NCI-H2107 treated with DMSO at 0.1 percent for 48 hours (cell line): ENCODE measurements at regions not wholly inside any gene's neighbourhood (a gene's known extent, or its start where the extent isn't known, plus 50 kb on each side); places are given as distances from the start of the nearest gene placed in this dataset.
"Not testable (repeated sequence)": the region's sequence is repeated elsewhere in the genome, so short reads cannot be mapped to it uniquely, and the experiment has no call there.

Experiments
- DNase-seq: peaks from one replicate; lab custom pipeline; 2025; ENCODE audit not compliant: unreplicated experiment; lab: John Stamatoyannopoulos, UW

- not testable (repeated sequence) for DNase-seq
These were observed 665.0 kb upstream of the KCNMB2 start for GRCh38 chr3:177871267-177871666.

- no peak for DNase-seq
These were observed 658.0 kb upstream of the KCNMB2 start for GRCh38 chr3:177878192-177878591.

GRCh38 chr3:177878957-177879356, 657.3 kb upstream of the KCNMB2 start:
- DNase-seq: no peak

- no peak for DNase-seq
These were observed 654.9 kb upstream of the KCNMB2 start for GRCh38 chr3:177881351-177881750.

GRCh38 chr3:177882124-177882648, 654.0 kb upstream of the KCNMB2 start:
- DNase-seq: no peak

GRCh38 chr3:177883091-177883490, 653.1 kb upstream of the KCNMB2 start:
- DNase-seq: no peak

GRCh38 chr3:177883957-177884356, 652.3 kb upstream of the KCNMB2 start:
- DNase-seq: no peak

- no peak for DNase-seq
These were observed 651.2 kb upstream of the KCNMB2 start for GRCh38 chr3:177885063-177885462.

GRCh38 chr3:177886501-177886900, 649.7 kb upstream of the KCNMB2 start:
- no peak for DNase-seq

GRCh38 chr3:177887475-177887874, 648.8 kb upstream of the KCNMB2 start:
- DNase-seq: no peak

GRCh38 chr3:177889161-177889560, 647.1 kb upstream of the KCNMB2 start:
- DNase-seq: no peak

- DNase-seq: no peak
These were observed 646.4 kb upstream of the KCNMB2 start for GRCh38 chr3:177889652-177890358.

- DNase-seq: no peak
These were observed 645.9 kb upstream of the KCNMB2 start for GRCh38 chr3:177890359-177890683.

- DNase-seq: not testable (repeated sequence)
These were observed 644.7 kb upstream of the KCNMB2 start for GRCh38 chr3:177891569-177891968.

GRCh38 chr3:177893331-177893730, 642.9 kb upstream of the KCNMB2 start:
- no peak for DNase-seq

- DNase-seq: no peak
These were observed 642.0 kb upstream of the KCNMB2 start for GRCh38 chr3:177894081-177894728.

GRCh38 chr3:177898185-177898584, 638.1 kb upstream of the KCNMB2 start:
- DNase-seq: no peak

- no peak for DNase-seq
These were observed 636.8 kb upstream of the KCNMB2 start for GRCh38 chr3:177899275-177900067.

GRCh38 chr3:177902876-177903275, 633.4 kb upstream of the KCNMB2 start:
- no peak for DNase-seq

GRCh38 chr3:177904621-177905020, 631.6 kb upstream of the KCNMB2 start:
- no peak for DNase-seq

GRCh38 chr3:177905173-177906125, 630.8 kb upstream of the KCNMB2 start:
- no peak for DNase-seq
